ENCODE measurements at regions not wholly inside any gene's neighbourhood (a gene's known extent, or its start where the extent isn't known, plus 50 kb on each side); places are given as distances from the start of the nearest gene placed in this dataset.

DNA sequence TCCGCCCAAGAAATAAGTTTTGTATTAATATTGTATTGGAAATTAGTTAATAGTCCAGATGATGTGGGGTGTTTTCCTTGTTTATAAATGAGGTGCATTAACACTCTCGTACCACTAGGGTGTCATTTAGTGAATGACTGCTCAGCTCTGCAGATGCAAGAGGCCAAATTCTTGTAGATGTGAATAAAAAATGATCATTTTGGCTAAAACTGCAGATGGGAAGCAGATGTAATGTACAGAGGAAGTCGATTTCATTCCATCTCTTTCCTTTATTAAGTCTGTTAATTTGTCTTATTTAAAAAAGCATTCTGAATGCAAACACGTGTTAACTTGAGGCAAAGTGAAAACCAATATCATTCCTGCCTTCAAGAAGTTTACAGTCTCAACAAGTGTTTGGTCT is 108.1 kb downstream of the DHX15 start:
- TF ChIP-seq, protein P1, sequence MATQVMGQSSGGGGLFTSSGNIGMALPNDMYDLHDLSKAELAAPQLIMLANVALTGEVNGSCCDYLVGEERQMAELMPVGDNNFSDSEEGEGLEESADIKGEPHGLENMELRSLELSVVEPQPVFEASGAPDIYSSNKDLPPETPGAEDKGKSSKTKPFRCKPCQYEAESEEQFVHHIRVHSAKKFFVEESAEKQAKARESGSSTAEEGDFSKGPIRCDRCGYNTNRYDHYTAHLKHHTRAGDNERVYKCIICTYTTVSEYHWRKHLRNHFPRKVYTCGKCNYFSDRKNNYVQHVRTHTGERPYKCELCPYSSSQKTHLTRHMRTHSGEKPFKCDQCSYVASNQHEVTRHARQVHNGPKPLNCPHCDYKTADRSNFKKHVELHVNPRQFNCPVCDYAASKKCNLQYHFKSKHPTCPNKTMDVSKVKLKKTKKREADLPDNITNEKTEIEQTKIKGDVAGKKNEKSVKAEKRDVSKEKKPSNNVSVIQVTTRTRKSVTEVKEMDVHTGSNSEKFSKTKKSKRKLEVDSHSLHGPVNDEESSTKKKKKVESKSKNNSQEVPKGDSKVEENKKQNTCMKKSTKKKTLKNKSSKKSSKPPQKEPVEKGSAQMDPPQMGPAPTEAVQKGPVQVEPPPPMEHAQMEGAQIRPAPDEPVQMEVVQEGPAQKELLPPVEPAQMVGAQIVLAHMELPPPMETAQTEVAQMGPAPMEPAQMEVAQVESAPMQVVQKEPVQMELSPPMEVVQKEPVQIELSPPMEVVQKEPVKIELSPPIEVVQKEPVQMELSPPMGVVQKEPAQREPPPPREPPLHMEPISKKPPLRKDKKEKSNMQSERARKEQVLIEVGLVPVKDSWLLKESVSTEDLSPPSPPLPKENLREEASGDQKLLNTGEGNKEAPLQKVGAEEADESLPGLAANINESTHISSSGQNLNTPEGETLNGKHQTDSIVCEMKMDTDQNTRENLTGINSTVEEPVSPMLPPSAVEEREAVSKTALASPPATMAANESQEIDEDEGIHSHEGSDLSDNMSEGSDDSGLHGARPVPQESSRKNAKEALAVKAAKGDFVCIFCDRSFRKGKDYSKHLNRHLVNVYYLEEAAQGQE (IDR thresholded peaks at IDR 0.05; ENCODE audit: insufficient replicate concordance, low read depth), result no peak
- no peak for TF ChIP-seq SPI1 (IDR thresholded peaks at IDR 0.05; ENCODE audit: borderline replicate concordance, low read depth)
- TF ChIP-seq, protein P2, sequence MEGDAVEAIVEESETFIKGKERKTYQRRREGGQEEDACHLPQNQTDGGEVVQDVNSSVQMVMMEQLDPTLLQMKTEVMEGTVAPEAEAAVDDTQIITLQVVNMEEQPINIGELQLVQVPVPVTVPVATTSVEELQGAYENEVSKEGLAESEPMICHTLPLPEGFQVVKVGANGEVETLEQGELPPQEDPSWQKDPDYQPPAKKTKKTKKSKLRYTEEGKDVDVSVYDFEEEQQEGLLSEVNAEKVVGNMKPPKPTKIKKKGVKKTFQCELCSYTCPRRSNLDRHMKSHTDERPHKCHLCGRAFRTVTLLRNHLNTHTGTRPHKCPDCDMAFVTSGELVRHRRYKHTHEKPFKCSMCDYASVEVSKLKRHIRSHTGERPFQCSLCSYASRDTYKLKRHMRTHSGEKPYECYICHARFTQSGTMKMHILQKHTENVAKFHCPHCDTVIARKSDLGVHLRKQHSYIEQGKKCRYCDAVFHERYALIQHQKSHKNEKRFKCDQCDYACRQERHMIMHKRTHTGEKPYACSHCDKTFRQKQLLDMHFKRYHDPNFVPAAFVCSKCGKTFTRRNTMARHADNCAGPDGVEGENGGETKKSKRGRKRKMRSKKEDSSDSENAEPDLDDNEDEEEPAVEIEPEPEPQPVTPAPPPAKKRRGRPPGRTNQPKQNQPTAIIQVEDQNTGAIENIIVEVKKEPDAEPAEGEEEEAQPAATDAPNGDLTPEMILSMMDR (IDR thresholded peaks at IDR 0.05; ENCODE audit: insufficient read depth, low read length), result peak; percentile 56
- TF ChIP-seq POLR2AphosphoS5 (IDR thresholded peaks at IDR 0.05; ENCODE audit: low read depth), result no peak
- Histone ChIP-seq H3K4me3 (replicated peaks; ENCODE audit: insufficient read depth, low read length) (no peak overlapping the region), H3K27me3 (ENCODE audit: insufficient read depth, poor library complexity, severe bottlenecking) (peaks cover 10% of the 10 kb centered on the region), H3K27ac (replicated peaks) (no peak overlapping the region)
- DNase-seq (ENCODE audit: low read depth in 1 of 2, low spot score in 1 of 2), result no peak

DNA sequence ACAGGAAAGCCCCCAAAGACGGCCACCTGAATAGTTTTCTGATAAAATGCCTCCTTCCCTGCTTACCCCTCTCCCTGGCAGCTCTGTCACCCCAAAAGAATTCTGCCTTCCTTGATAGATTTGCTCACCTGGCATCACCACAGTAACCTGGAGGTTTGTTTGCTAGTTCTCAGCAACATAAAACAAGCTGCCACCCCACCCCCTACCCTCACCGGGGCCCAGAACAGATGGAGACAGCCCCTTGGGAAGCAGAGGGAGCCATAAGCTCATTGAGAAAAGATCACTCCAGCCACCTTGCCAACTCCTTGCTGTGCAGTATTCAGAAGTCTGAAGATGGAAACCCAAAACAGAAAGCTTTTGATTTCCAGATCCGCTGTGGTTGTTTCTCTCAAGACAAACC is 108.6 kb downstream of the DHX15 start:
- TF ChIP-seq POLR2AphosphoS5 (IDR thresholded peaks at IDR 0.05; ENCODE audit: low read depth), result no peak
- Histone ChIP-seq H3K27ac (replicated peaks) (no peak overlapping the region), H3K27me3 (ENCODE audit: insufficient read depth, poor library complexity, severe bottlenecking) (peaks cover 13% of the 10 kb centered on the region), H3K4me3 (replicated peaks; ENCODE audit: insufficient read depth, low read length) (no peak overlapping the region)
- DNase-seq (ENCODE audit: low read depth in 1 of 2, low spot score in 1 of 2), result no peak

DNA sequence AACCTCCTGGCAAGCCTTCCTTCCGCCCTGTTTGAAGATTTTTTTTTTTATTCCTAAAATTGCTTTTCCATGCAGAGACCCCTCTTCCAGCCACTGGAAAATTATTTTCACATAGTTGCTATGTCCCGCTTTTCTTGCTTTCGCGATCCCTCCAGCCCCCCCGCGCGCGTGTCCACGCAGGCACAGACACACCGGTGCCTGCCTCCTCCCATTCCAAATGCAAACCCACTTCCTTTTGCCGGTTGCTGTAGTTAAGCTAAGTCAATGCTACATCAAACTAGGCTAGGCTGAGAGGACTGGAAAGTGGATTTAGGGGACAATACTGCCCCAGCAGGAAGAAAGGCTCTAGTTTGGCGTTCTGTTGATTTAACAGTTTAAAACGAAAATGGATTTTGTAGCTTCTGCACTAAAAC is 111.0 kb downstream of the DHX15 start:
- Histone ChIP-seq H3K27me3 (ENCODE audit: insufficient read depth, poor library complexity, severe bottlenecking) (peaks cover 30% of the 10 kb centered on the region), H3K4me3 (replicated peaks; ENCODE audit: insufficient read depth, low read length) (peak overlapping the region; percentile 71), H3K27ac (replicated peaks) (no peak overlapping the region)
- DNase-seq (ENCODE audit: low read depth in 1 of 2, low spot score in 1 of 2), result peak; percentile 30 to 47
- TF ChIP-seq SPI1 (IDR thresholded peaks at IDR 0.05; ENCODE audit: borderline replicate concordance, low read depth), result peak; percentile 39; the same call in 1 of the 2 replicates
- TF ChIP-seq, protein P2 (IDR thresholded peaks at IDR 0.05; ENCODE audit: insufficient read depth, low read length), result no peak

DNA sequence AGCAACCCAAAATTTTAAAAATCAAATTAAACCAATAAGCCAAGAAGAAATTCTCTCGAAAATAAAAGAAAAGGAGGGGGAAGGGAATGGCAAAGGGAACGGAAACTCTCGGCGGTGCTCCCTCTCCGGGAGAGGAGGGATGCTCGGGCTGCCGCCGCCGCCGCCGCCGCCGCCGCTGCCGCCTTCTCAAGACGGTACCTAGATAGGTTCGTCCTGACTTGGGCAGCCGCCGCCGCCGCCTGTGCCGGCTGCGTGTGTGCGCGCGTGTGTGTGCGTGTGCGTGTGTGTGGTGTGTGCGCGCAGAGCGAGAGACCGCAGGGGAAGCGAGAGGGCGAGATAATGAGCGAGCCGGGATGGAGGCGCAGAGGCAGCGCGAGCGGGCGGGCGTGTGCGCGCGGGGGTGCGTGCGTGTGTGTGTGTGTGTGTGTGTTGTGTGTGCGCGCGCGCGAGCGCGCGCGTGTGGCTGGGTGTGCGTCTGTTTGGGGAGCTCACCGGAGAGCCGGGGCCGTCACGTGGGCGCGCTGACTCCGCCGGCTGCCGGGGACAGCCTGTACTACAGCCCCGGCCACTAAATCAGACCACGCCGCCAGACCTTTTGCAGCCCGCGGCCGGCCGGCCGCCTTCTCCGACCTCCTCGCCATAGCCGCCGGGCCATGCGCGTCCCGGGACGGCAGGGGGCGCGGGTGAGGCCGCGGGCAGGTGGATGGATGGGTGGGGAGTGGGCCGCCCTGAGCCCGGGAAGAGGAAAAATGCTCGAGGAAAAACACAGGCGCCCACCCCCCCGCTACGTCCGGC is 111.6 kb downstream of the DHX15 start:
- no peak for TF ChIP-seq POLR2AphosphoS5 (IDR thresholded peaks at IDR 0.05; ENCODE audit: low read depth)
- TF ChIP-seq, protein P1 (IDR thresholded peaks at IDR 0.05; ENCODE audit: insufficient replicate concordance, low read depth), result no peak
- TF ChIP-seq GABPA (IDR thresholded peaks at IDR 0.05; ENCODE audit: low read depth), result no peak
- TF ChIP-seq, protein P2 (IDR thresholded peaks at IDR 0.05; ENCODE audit: insufficient read depth, low read length), result peak; percentile 30
- peak overlapping the region; percentile 71 for H3K4me3 ChIP-seq (replicated peaks; ENCODE audit: insufficient read depth, low read length)
- no peak overlapping the region for H3K27ac ChIP-seq (replicated peaks)
- peaks cover 32% of the 10 kb centered on the region for H3K27me3 ChIP-seq (ENCODE audit: insufficient read depth, poor library complexity, severe bottlenecking)
- DNase-seq (ENCODE audit: low read depth in 1 of 2, low spot score in 1 of 2), result peak; percentile 46 to 71

Data from HL-60 (cell line).